22Rv1 (cell line): ENCODE measurements at regions not wholly inside any gene's neighbourhood (a gene's known extent, or its start where the extent isn't known, plus 50 kb on each side); places are given as distances from the start of the nearest gene placed in this dataset.

Source experiments
- CTCF ChIP-seq: fragments of 450-650 bp; IDR thresholded peaks from 2 replicates; pipeline ENCODE4 v1.5.1; 2017; ENCODE audit warnings: mild to moderate bottlenecking
- ZFX ChIP-seq: fragments of 450-650 bp; IDR thresholded peaks from 2 replicates; pipeline ENCODE4 v1.6.1; 2017; ENCODE audit warnings: antibody characterized with exemption, borderline replicate concordance

GRCh38 chr6:119476024-119476423 lies 126.5 kb upstream of the MAN1A1 start:
- no peak for TF ChIP-seq CTCF
- TF ChIP-seq ZFX = no peak
